HEK293 (cell line): ENCODE measurements at regions not wholly inside any gene's neighbourhood (a gene's known extent, or its start where the extent isn't known, plus 50 kb on each side); places are given as distances from the start of the nearest gene placed in this dataset.

Experiments
- CTCF ChIA-PET: fragments of 350-600 bp; formaldehyde crosslinking; extraction: SDS; loops from one replicate; lab custom pipeline; 2021; ENCODE audit warnings: antibody characterized with exemption; lab: Yijun Ruan, JAX
- POLR2A ChIA-PET: fragments of 300-600 bp; formaldehyde crosslinking; extraction: SDS; loops from one replicate; lab custom pipeline; 2020; ENCODE audit warnings: antibody characterized with exemption, inconsistent platforms; lab: Yijun Ruan, JAX
- H3K27ac ChIP-seq: fragments of 200-500 bp; sonication (Bioruptor generic); 2 replicates; pipeline ENCODE4 v1.5.1; 2014; ENCODE audit warnings: low read depth, low read length, control low read depth, inconsistent platforms; ENCODE audit errors: extremely low read depth
- H3K36me3 ChIP-seq, 2 experiments: fragments of 200-500 bp in 1 of 2; sonication (Bioruptor generic) in 1 of 2; 1 replicate in 1 of 2; 2 replicates in 1 of 2; pipeline ENCODE4 v1.5.1; 2014 to 2017; ENCODE audit warnings: inconsistent platforms in 2 of 2, low read length in 2 of 2; ENCODE audit not compliant: control insufficient read depth in 2 of 2, insufficient read depth in 1 of 2
- H3K4me1 ChIP-seq: fragments of 200-500 bp; sonication (Bioruptor generic); 2 replicates; pipeline ENCODE4 v1.5.1; 2014; ENCODE audit warnings: mild to moderate bottlenecking, low read length, inconsistent platforms; ENCODE audit not compliant: control insufficient read depth, insufficient read depth
- H3K4me3 ChIP-seq: 2 replicates; pipeline ENCODE4 v1.5.1; 2011; ENCODE audit warnings: low read depth, mild to moderate bottlenecking, control low read depth, low read length, moderate library complexity
- H3K9me3 ChIP-seq: fragments of 200-500 bp; sonication (Bioruptor generic); 2 replicates; pipeline ENCODE4 v1.5.1; 2014; ENCODE audit warnings: low read depth, low read length, inconsistent platforms; ENCODE audit not compliant: control insufficient read depth, insufficient read depth
- PRDM1 ChIP-seq: fragments of 450-650 bp; formaldehyde crosslinking; IDR thresholded peaks from 2 replicates; pipeline ENCODE4; 2016; ENCODE audit warnings: missing biosample characterization, missing genetic modification characterization
- REPIN1 ChIP-seq: fragments of 450-650 bp; formaldehyde crosslinking; IDR thresholded peaks from 2 replicates; pipeline ENCODE4 v1.5.1; 2017; ENCODE audit warnings: missing biosample characterization, missing genetic modification characterization, low read depth
- SCRT1 ChIP-seq: fragments of 450-650 bp; formaldehyde crosslinking; IDR thresholded peaks from 2 replicates; pipeline ENCODE4 v1.5.1; 2016; ENCODE audit warnings: missing biosample characterization, missing genetic modification characterization, borderline replicate concordance
- YY1 ChIP-seq: fragments of 450-650 bp; formaldehyde crosslinking; IDR thresholded peaks from 2 replicates; pipeline ENCODE4 v1.5.1; 2018; ENCODE audit warnings: missing biosample characterization, missing genetic modification characterization
- ZBTB48 ChIP-seq: fragments of 450-650 bp; formaldehyde crosslinking; IDR thresholded peaks from 2 replicates; pipeline ENCODE4 v1.5.1; 2016; ENCODE audit warnings: missing biosample characterization, missing genetic modification characterization
- ZBTB6 ChIP-seq: fragments of 450-650 bp; formaldehyde crosslinking; IDR thresholded peaks from 2 replicates; pipeline ENCODE4 v1.5.1; 2017; ENCODE audit warnings: missing biosample characterization, missing genetic modification characterization
- ZBTB7A ChIP-seq: fragments of 450-650 bp; formaldehyde crosslinking; IDR thresholded peaks from 2 replicates; pipeline ENCODE4 v1.5.1; 2016; ENCODE audit warnings: low read depth, missing biosample characterization, missing genetic modification characterization
- ZNF132 ChIP-seq: fragments of 450-650 bp; formaldehyde crosslinking; IDR thresholded peaks from 2 replicates; pipeline ENCODE4 v1.5.1; 2017; ENCODE audit warnings: missing biosample characterization, missing genetic modification characterization, borderline replicate concordance
- ZNF138 ChIP-seq: fragments of 450-650 bp; formaldehyde crosslinking; IDR thresholded peaks from 2 replicates; pipeline ENCODE4 v1.5.1; 2016; ENCODE audit warnings: missing biosample characterization, missing genetic modification characterization, borderline replicate concordance
- ZNF202 ChIP-seq: fragments of 450-650 bp; formaldehyde crosslinking; IDR thresholded peaks from 2 replicates; pipeline ENCODE4 v1.5.1; 2016; ENCODE audit warnings: missing biosample characterization, missing genetic modification characterization, borderline replicate concordance
- ZNF214 ChIP-seq: fragments of 450-650 bp; formaldehyde crosslinking; IDR thresholded peaks from 2 replicates; pipeline ENCODE4 v1.5.1; 2017; ENCODE audit warnings: missing biosample characterization, mild to moderate bottlenecking, missing genetic modification characterization, borderline replicate concordance
- ZNF341 ChIP-seq: fragments of 450-650 bp; formaldehyde crosslinking; IDR thresholded peaks from 2 replicates; pipeline ENCODE4; 2016; ENCODE audit warnings: low read depth, missing biosample characterization, missing genetic modification characterization
- ZNF37A ChIP-seq: fragments of 450-650 bp; IDR thresholded peaks from 2 replicates; pipeline ENCODE4 v1.5.1; 2018; ENCODE audit warnings: missing biosample characterization, missing genetic modification characterization
- ZNF416 ChIP-seq: fragments of 450-650 bp; formaldehyde crosslinking; IDR thresholded peaks from 2 replicates; pipeline ENCODE4 v1.5.1; 2016; ENCODE audit warnings: missing biosample characterization, missing genetic modification characterization
- ZNF423 ChIP-seq: fragments of 450-650 bp; formaldehyde crosslinking; IDR thresholded peaks from 2 replicates; pipeline ENCODE4 v1.5.1; 2016; ENCODE audit warnings: missing biosample characterization, missing genetic modification characterization
- ZNF510 ChIP-seq: fragments of 450-650 bp; formaldehyde crosslinking; IDR thresholded peaks from 2 replicates; pipeline ENCODE4 v1.5.1; 2018; ENCODE audit warnings: mild to moderate bottlenecking, missing genetic modification characterization, missing biosample characterization; ENCODE audit not compliant: insufficient replicate concordance
- ZNF585B ChIP-seq: fragments of 450-650 bp; formaldehyde crosslinking; IDR thresholded peaks from 2 replicates; pipeline ENCODE4 v1.5.1; 2016; ENCODE audit warnings: missing biosample characterization, missing genetic modification characterization
- ZNF621 ChIP-seq: fragments of 450-650 bp; formaldehyde crosslinking; IDR thresholded peaks from 2 replicates; pipeline ENCODE4 v1.5.1; 2017; ENCODE audit warnings: missing biosample characterization, missing genetic modification characterization
- ZNF707 ChIP-seq: fragments of 450-650 bp; formaldehyde crosslinking; IDR thresholded peaks from 2 replicates; pipeline ENCODE4 v1.5.1; 2016; ENCODE audit warnings: missing biosample characterization, missing genetic modification characterization
- ZSCAN16 ChIP-seq: fragments of 450-650 bp; formaldehyde crosslinking; IDR thresholded peaks from 2 replicates; pipeline ENCODE4 v1.5.1; 2016; ENCODE audit warnings: missing biosample characterization, missing genetic modification characterization
- ZSCAN30 ChIP-seq: fragments of 450-650 bp; IDR thresholded peaks from 2 replicates; pipeline ENCODE4 v1.5.1; 2018; ENCODE audit warnings: missing biosample characterization, mild to moderate bottlenecking, missing genetic modification characterization, moderate library complexity
- TF ChIP-seq, protein P1 (sequence below): fragments of 450-650 bp; formaldehyde crosslinking; IDR thresholded peaks from 2 replicates; pipeline ENCODE4 v1.5.1; 2016; ENCODE audit warnings: missing biosample characterization, missing genetic modification characterization
- TF ChIP-seq, protein P2 (sequence below): fragments of 450-650 bp; formaldehyde crosslinking; IDR thresholded peaks from 2 replicates; pipeline ENCODE4 v1.5.1; 2016; ENCODE audit warnings: missing biosample characterization, missing genetic modification characterization

- H3K9me3 ChIP-seq, result no peaks in the 10 kb centered on the region
- no peak overlapping the region for H3K27ac ChIP-seq
- no peak overlapping the region for H3K4me3 ChIP-seq
- no peak for TF ChIP-seq ZBTB7A (tag by site-specific recombination)
- TF ChIP-seq ZNF214, result no peak
- TF ChIP-seq ZNF621 (tag by site-specific recombination), result no peak
- TF ChIP-seq ZNF202, result no peak
- TF ChIP-seq ZNF423 (tag by site-specific recombination), result no peak
- no peak for TF ChIP-seq SCRT1 (tag by site-specific recombination)
- TF ChIP-seq ZNF510 (tag by site-specific recombination), result no peak
- TF ChIP-seq, protein P1, sequence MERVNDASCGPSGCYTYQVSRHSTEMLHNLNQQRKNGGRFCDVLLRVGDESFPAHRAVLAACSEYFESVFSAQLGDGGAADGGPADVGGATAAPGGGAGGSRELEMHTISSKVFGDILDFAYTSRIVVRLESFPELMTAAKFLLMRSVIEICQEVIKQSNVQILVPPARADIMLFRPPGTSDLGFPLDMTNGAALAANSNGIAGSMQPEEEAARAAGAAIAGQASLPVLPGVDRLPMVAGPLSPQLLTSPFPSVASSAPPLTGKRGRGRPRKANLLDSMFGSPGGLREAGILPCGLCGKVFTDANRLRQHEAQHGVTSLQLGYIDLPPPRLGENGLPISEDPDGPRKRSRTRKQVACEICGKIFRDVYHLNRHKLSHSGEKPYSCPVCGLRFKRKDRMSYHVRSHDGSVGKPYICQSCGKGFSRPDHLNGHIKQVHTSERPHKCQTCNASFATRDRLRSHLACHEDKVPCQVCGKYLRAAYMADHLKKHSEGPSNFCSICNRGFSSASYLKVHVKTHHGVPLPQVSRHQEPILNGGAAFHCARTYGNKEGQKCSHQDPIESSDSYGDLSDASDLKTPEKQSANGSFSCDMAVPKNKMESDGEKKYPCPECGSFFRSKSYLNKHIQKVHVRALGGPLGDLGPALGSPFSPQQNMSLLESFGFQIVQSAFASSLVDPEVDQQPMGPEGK (tag by site-specific recombination), result no peak
- no peak for TF ChIP-seq YY1 (tag by site-specific recombination)
- TF ChIP-seq ZBTB6 (tag by site-specific recombination), result no peak
- no peak for TF ChIP-seq ZSCAN30 (tag by site-specific recombination)
- TF ChIP-seq, protein P2, sequence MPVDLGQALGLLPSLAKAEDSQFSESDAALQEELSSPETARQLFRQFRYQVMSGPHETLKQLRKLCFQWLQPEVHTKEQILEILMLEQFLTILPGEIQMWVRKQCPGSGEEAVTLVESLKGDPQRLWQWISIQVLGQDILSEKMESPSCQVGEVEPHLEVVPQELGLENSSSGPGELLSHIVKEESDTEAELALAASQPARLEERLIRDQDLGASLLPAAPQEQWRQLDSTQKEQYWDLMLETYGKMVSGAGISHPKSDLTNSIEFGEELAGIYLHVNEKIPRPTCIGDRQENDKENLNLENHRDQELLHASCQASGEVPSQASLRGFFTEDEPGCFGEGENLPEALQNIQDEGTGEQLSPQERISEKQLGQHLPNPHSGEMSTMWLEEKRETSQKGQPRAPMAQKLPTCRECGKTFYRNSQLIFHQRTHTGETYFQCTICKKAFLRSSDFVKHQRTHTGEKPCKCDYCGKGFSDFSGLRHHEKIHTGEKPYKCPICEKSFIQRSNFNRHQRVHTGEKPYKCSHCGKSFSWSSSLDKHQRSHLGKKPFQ, result no peak
- TF ChIP-seq ZSCAN16 (tag by site-specific recombination), result no peak
- no peak for TF ChIP-seq ZNF341
- POLR2A ChIA-PET, result no interaction called here
- H3K36me3 ChIP-seq, result no peaks in the 10 kb centered on the region
- no peaks in the 10 kb centered on the region for H3K4me1 ChIP-seq
- CTCF ChIA-PET, result no interaction called here
These were observed 380.6 kb upstream of the NEGR1 start for GRCh38 chr1:72662918-72663317.

DNA sequence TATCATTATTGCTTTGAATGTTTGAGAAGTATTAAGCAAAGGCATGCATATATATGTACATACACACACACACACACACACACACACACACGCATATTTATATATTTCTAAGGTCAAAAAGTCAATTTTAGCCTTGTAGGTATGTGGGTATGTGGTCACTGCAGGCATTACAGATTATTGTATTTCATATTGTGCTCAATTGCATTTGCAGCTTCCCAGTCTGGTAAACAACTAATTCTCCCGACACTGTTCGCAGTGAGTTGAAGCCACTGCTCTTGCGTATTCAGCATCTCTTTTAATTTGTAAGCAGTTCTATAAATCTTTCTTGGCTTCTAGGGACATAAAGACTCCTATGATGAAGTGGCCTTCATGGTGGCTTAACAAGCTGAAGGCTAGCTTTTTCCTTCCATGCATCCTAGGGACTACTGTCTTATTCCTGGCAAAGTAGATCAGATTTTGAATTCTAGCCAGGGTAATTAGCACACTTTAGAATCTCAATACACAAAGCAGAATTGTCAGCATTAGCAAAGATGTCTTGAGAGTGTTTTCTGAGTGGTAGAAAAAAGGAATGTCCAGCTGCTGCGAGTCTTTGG lies 368.6 kb upstream of the NEGR1 start:
- CTCF ChIA-PET, result interaction anchor here (0.7 kb wide), 1 partner anchor 214 kb away, joined by 5 read pairs; no protein-coding TSS in a partner anchor
- Histone ChIP-seq H3K36me3 (no peaks in the 10 kb centered on the region), H3K4me1 (no peaks in the 10 kb centered on the region), H3K4me3 (no peak overlapping the region), H3K9me3 (no peaks in the 10 kb centered on the region), H3K27ac (no peak overlapping the region)
- TF ChIP-seq ZNF707 (tag by site-specific recombination) (no peak), ZNF416 (tag by site-specific recombination) (no peak), ZNF585B (tag by site-specific recombination) (no peak), PRDM1 (tag by site-specific recombination) (no peak), ZNF37A (tag by site-specific recombination) (no peak), REPIN1 (tag by site-specific recombination) (no peak), ZNF132 (tag by site-specific recombination) (no peak), ZNF138 (tag by site-specific recombination) (no peak), ZBTB48 (no peak)
- POLR2A ChIA-PET, result no interaction called here
